ENCODE measurements at regions not wholly inside any gene's neighbourhood (a gene's known extent, or its start where the extent isn't known, plus 50 kb on each side); places are given as distances from the start of the nearest gene placed in this dataset.

- Histone ChIP-seq H3K79me2 (ENCODE audit: control insufficient read depth, insufficient read depth, low read length) (no peaks in the 10 kb centered on the region), H3K36me3 (ENCODE audit: control insufficient read depth in 2 of 2, extremely low read depth in 1 of 2, insufficient read depth in 2 of 2, low read length in 2 of 2) (no peaks in the 10 kb centered on the region), H3K4me3 (ENCODE audit: control insufficient read depth in 2 of 3, extremely low read depth in 1 of 3, insufficient read depth in 2 of 3, low read depth in 1 of 3, low read length in 3 of 3) (no peak overlapping the region), H2AFZ (ENCODE audit: control insufficient read depth, low read length) (no peak overlapping the region), H3K27me3 (ENCODE audit: control insufficient read depth, extremely low read depth, insufficient read depth, low read length) (no peaks in the 10 kb centered on the region), H4K20me1 (ENCODE audit: control insufficient read depth, extremely low read depth, insufficient read depth, low read length) (no peaks in the 10 kb centered on the region), H3K27ac (ENCODE audit: control insufficient read depth, insufficient read depth, low read length) (no peak overlapping the region), H3K4me1 (ENCODE audit: control insufficient read depth, extremely low read depth, insufficient read depth, low read length) (no peaks in the 10 kb centered on the region), H3K4me2 (ENCODE audit: control insufficient read depth, extremely low read depth, insufficient read depth, low read depth, low read length) (no peak overlapping the region), H3K9ac (ENCODE audit: control insufficient read depth, extremely low read depth, insufficient read depth, low read length) (no peak overlapping the region), H3K9me1 (ENCODE audit: control insufficient read depth, extremely low read depth, insufficient read depth, low read length) (no peaks in the 10 kb centered on the region), H3K9me3 (ENCODE audit: control insufficient read depth, low read depth, low read length) (no peaks in the 10 kb centered on the region)
- dilution Hi-C loops (cut with MboI; ENCODE audit: extremely low pct_ligation_motif_present, low sequenced_read_pairs): no loop called here
- TF ChIP-seq EZH2 (IDR thresholded peaks at IDR 0.05; ENCODE audit: low read length) (no peak), CTCF (optimal IDR thresholded peaks at IDR 0.05 in 1 of 3, IDR thresholded peaks at IDR 0.05 in 1 of 3, conservative IDR thresholded peaks at IDR 0.05 in 1 of 3; ENCODE audit: extremely low read depth in 1 of 3, insufficient read depth in 2 of 3, low read length in 3 of 3) (no peak)
- DNase-seq (ENCODE audit: low read depth, low spot score) (no peak), FAIRE-seq (no peak)
Measured at GRCh38 chr5:33174383-33174782, 266.4 kb upstream of the TARS1 start.

- H3K36me3 ChIP-seq (ENCODE audit: control insufficient read depth in 2 of 2, extremely low read depth in 1 of 2, insufficient read depth in 2 of 2, low read length in 2 of 2): no peaks in the 10 kb centered on the region
- dilution Hi-C loops (cut with MboI; ENCODE audit: extremely low pct_ligation_motif_present, low sequenced_read_pairs): no loop called here
- no peaks in the 10 kb centered on the region for H3K4me1 ChIP-seq (ENCODE audit: control insufficient read depth, extremely low read depth, insufficient read depth, low read length)
- no peaks in the 10 kb centered on the region for H3K9me3 ChIP-seq (ENCODE audit: control insufficient read depth, low read depth, low read length)
- FAIRE-seq (no peak), DNase-seq (ENCODE audit: low read depth, low spot score) (no peak)
- H4K20me1 ChIP-seq (ENCODE audit: control insufficient read depth, extremely low read depth, insufficient read depth, low read length): no peaks in the 10 kb centered on the region
- H3K27me3 ChIP-seq (ENCODE audit: control insufficient read depth, extremely low read depth, insufficient read depth, low read length): no peaks in the 10 kb centered on the region
- H3K4me3 ChIP-seq (ENCODE audit: control insufficient read depth in 2 of 3, extremely low read depth in 1 of 3, insufficient read depth in 2 of 3, low read depth in 1 of 3, low read length in 3 of 3): no peak overlapping the region
- H3K27ac ChIP-seq (ENCODE audit: control insufficient read depth, insufficient read depth, low read length): no peak overlapping the region
- TF ChIP-seq EZH2 (IDR thresholded peaks at IDR 0.05; ENCODE audit: low read length): no peak
- TF ChIP-seq CTCF (optimal IDR thresholded peaks at IDR 0.05 in 1 of 3, IDR thresholded peaks at IDR 0.05 in 1 of 3, conservative IDR thresholded peaks at IDR 0.05 in 1 of 3; ENCODE audit: extremely low read depth in 1 of 3, insufficient read depth in 2 of 3, low read length in 3 of 3): no peak
- no peak overlapping the region for H2AFZ ChIP-seq (ENCODE audit: control insufficient read depth, low read length)
- no peaks in the 10 kb centered on the region for H3K9me1 ChIP-seq (ENCODE audit: control insufficient read depth, extremely low read depth, insufficient read depth, low read length)
- H3K79me2 ChIP-seq (ENCODE audit: control insufficient read depth, insufficient read depth, low read length): no peaks in the 10 kb centered on the region
- H3K4me2 ChIP-seq (ENCODE audit: control insufficient read depth, extremely low read depth, insufficient read depth, low read depth, low read length): no peak overlapping the region
- H3K9ac ChIP-seq (ENCODE audit: control insufficient read depth, extremely low read depth, insufficient read depth, low read length): no peak overlapping the region
Measured at GRCh38 chr5:33179301-33179700, 261.5 kb upstream of the TARS1 start.
